NCI-H1105 treated with DMSO at 0.1 percent for 48 hours (cell line): ENCODE measurements at regions not wholly inside any gene's neighbourhood (a gene's known extent, or its start where the extent isn't known, plus 50 kb on each side); places are given as distances from the start of the nearest gene placed in this dataset.
A peak's percentile ranks its signal among the peaks of the same experiment; 100 is the strongest.
"Not testable (repeated sequence)": the region's sequence is repeated elsewhere in the genome, so short reads cannot be mapped to it uniquely, and the experiment has no call there.

Source experiments
- DNase-seq: peaks from one replicate; lab custom pipeline; 2025; lab: John Stamatoyannopoulos, UW

GRCh38 chr18:14460364-14460763, 83.0 kb downstream of the POTEC start:
- not testable (repeated sequence) for DNase-seq

GRCh38 chr18:14459826-14460225, 83.6 kb downstream of the POTEC start:
- peak; percentile 18 for DNase-seq

GRCh38 chr18:14458009-14458945, 85.1 kb downstream of the POTEC start:
- DNase-seq, result not testable (repeated sequence)

- not testable (repeated sequence) for DNase-seq
These were observed 92.8 kb downstream of the POTEC start for GRCh38 chr18:14450637-14451009.

- DNase-seq, result not testable (repeated sequence)
These were observed 93.3 kb downstream of the POTEC start for GRCh38 chr18:14449995-14450636.

DNA sequence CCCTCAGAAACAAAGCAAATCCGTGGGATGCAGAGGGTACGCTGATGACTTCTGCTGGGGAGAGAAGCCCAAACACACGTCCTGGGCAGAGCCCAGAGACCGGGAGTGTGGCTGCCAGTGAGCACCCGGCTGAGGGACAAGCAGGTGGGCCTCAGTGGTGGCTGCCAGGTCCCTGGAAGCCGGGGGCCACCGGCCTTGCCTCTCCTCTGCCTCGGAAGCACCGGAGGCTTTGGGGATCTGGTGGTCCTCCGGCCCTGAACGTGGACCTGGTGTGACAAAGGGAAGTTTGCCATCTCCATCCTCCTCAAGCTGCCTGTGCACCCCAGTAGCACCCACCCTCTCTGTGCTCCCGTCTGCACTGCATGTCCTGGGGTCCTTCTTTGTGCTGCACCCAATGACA, 94.3 kb downstream of the POTEC start:
- not testable (repeated sequence) for DNase-seq

GRCh38 chr18:14447715-14448114, 95.7 kb downstream of the POTEC start:
- DNase-seq, result not testable (repeated sequence)

DNA sequence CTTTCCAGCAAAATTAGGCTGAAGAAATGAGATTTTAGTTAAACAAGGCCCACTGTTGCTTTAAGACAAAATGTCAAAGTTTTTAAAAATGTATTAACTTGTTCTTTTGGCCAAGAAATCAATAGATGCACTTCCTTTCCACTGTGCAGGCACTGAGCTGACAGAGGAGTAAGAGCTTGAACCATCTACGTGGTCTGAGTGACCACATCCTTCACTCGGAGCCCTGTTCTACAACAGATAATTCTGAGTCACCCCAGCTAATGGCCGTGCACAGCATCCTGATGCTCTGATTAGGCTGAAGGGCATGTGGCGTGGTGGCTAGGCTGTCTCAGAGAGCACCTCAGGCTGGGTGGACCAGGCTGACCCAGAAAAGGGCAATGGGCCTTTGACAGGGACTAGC, 107.9 kb downstream of the POTEC start:
- DNase-seq, result not testable (repeated sequence)

DNA sequence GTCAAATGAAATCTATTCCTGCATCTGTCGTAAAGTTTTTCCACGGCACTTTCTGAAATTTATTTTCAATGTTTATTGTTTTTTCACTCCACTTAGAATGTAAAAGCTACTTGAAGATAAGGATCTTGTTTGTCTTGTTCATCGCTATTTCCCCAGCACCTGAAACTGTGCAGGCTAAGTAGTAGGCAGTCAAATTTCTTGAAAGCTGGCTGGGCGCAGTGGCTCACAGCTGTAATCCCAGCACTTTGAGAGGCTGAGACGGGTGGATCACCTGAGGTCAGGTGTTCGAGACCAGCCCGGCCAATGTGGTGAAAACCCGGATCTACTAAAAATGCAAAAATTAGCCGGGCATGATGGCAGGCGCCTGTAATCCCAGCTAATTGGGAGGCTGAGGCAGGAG, 111.0 kb downstream of the POTEC start:
- DNase-seq, result not testable (repeated sequence)

DNA sequence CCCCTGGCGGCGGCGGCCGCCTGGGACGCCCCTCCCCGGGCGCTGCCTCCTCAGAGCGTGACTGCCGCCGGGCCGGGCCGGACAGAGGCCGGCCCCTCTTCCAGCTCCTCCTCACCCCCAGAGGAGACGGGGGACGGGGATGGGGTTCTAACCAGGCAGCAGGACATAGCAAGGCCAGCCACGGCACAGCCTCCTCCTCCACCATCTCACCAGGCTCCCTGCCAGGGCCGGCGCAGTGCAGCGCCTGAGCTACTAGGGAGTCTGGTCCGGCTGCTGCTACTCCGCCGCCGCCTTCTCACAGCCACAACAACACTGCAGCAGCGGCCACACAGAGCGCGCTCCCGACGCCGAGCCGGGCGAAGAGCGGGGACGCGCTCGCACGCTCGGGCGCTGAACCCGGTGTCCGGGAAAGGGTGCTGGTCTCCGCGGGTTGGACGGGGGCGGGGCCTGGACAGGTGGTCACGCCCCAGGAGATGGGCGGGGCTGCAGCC, 112.3 kb downstream of the POTEC start:
- DNase-seq, result peak; percentile 47

DNA sequence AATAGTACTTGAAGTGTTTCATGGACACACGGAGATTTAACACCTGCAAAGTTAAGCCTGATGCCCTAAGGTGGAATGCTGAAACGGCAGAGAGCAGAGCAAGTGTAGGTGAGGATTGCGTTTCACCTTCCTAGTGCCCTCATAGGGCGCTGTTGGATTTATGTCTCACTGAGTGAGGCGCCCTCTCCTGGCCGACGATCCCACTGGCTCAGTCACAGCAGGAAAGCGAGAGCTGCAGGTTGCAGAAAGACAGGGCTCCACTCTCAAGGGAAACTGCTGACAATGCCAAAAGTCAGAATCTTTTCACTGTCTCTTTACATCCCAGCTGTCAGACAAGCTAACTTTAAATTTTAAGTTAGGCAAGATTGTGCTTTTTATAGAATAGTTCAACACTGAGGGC, 127.6 kb downstream of the POTEC start:
- DNase-seq, result peak; percentile 15

GRCh38 chr18:14415399-14415798, 128.0 kb downstream of the POTEC start:
- not testable (repeated sequence) for DNase-seq

DNA sequence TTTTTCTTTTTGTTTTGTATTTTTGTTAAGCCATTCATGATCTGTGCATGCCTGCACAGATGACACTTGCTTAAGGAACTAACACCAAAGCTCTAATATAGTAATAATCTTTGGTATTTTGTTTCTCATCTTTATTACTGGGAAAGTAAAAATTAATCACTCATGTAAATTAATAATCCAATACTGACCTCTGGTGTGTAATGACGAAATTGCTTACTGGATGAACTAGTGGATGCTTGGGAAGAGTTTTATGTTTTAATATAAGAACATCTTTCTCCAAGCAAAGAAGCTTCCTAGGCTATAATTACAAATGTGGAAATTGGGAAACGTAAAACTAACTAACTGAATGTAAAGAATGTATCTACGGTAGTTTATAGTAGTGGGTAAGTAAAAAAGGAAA, 147.9 kb downstream of the POTEC start:
- DNase-seq, result not testable (repeated sequence)

DNA sequence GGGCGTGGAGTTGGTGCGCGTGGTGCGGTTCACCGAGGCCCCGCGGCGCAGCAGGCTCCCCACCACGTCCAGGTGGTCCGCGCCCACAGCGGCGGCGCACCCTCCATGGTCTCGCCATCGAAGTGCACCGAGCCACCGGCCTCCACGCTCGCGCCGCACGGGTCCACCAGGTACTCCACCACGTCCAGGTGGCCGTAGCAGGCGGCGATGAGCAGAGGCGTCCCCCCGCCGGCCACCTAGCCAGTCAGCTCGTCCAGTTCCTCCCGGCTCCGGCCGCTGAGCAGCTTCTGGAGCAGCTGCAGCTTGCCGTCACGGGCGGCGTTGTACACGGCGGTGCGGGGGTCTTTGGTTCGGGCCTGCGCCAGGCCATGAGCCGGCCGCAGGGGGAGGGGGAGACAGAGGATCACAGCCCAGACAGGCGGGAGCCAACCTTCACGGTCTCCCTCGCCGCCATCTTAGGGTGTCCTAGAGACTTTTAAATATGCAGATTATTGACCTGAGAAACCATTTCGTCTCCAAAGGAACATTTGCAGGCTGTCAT, 149.8 kb downstream of the POTEC start:
- DNase-seq, result not testable (repeated sequence)

DNA sequence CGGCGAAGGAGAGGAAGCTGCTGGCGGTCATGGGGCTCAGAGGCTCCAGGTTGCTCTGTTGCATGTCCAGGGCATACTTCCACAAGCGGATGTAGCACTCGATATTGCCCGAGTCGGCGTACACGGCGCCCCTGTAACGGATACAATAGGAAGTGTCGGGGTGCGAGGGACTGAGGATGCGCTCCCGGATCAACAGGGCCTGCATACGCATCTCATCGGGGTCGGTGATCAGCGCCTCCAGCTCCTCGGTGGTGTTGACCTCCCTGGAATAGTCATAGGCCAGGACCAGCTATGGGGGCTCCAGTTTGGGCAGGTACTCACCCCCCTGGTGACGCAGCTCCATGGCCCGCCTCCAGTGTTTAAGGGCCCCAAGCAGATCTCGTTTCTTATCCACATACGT, 150.8 kb downstream of the POTEC start:
- not testable (repeated sequence) for DNase-seq

GRCh38 chr18:14384961-14385360, 158.4 kb downstream of the POTEC start:
- not testable (repeated sequence) for DNase-seq

DNA sequence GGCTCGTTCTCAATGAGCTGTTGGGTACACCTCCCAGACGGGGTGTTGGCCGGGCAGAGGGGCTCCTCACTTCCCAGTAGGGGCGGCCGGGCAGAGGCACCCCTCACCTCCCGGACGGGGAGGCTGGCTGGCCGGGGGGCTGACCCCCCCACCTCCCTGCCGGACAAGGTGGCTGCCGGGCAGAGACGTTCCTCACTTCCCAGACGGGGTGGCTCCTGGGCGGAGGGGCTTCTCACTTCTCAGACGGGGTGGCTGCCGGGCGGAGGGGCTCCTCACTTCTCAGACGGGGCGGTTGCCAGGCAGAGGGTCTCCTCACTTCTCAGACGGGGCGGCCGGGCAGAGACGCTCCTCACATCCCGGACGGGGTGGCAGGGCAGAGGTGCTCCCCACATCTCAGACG, 160.7 kb downstream of the POTEC start:
- DNase-seq, result not testable (repeated sequence)

- DNase-seq, result not testable (repeated sequence)
These were observed 163.9 kb downstream of the POTEC start for GRCh38 chr18:14379489-14379888.

DNA sequence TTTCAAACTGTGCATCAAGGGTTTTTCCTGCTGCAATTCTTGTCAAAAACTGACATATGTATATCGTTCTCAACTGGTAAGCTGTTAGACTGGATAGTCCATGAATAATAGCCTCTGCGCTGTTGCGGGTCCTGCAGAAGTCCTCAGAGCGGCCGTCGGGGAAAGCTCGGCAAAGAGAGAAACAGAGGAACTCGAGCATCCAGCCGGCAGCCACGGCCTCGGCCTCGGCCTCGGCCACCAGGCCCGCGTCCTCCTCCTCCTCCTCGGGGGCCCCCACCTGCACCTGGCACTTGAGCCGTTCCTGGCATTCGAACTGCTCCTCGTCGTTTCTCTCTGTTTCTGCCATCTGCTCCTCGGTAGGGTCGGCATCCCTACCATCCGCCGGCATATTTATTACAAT, 165.0 kb downstream of the POTEC start:
- not testable (repeated sequence) for DNase-seq

GRCh38 chr18:14361346-14361745, 182.1 kb downstream of the POTEC start:
- not testable (repeated sequence) for DNase-seq

GRCh38 chr18:14357553-14358297, 185.7 kb downstream of the POTEC start:
- DNase-seq, result not testable (repeated sequence)

DNA sequence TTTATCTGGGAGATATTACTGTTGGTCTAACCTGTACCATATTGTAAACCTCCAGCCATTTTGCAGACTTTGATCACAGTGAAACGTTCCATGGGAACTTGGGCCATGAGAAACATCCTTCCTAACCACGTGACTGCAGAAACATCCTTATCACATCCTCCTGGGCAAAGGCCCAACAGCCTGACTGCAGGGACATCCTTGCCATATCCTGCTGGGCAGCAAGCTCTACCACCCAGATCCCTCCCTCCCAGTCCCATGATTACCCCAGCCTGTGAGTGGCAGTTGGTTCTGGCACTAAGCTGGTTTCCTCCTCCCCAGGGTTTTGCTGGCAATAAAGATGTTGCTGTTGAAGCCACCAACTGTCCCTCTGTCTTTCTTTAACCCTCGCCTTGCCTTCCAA, 201.2 kb downstream of the POTEC start:
- DNase-seq, result not testable (repeated sequence)
